ENCODE measurements at regions not wholly inside any gene's neighbourhood (a gene's known extent, or its start where the extent isn't known, plus 50 kb on each side); places are given as distances from the start of the nearest gene placed in this dataset.

DNA sequence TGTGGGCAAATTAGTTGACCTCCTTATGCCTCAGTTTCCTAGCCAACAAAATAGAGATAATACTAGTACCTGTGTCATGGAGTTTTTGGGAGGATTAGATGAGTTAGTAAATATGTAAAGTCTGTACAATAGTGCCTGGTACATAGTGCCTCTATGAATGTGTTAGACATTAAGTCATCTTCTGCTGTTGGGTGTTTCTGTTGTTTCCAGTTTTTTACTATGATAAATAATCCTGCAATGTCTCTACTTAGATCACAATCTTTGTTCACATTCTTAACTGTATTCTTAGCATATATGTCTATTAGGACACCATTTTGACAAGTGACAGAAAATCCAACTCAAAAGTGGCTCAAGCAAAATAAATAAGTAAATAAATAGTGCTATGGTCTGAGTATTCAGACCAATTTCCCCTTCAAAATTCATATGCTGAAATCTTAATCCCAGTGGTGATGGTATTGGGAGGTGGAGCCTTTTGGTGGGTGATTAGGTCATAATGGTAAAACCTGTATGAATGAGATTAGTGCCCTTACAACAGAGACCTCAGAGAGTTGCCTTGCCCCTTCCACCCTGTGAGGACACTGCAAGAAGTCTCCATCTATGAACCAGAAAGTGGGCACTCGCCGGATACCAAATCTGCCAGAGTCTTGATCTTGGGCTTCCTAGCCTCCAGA, 84.3 kb downstream of the DIRAS3 start:
- intact Hi-C loops (cut with micrococcal nuclease): no loop called here
- no peak for DNase-seq (ENCODE audit: low read depth, low spot score)
- Histone ChIP-seq H3K79me2 (ENCODE audit: insufficient read depth, low read length) (no peaks in the 10 kb centered on the region), H3K4me3 (replicated peaks in 1 of 2; ENCODE audit: low read depth in 1 of 2, low read length in 2 of 2) (no peak overlapping the region), H3K4me2 (ENCODE audit: low read length) (no peak overlapping the region), H3K27me3 (ENCODE audit: insufficient read depth, low read length) (no peaks in the 10 kb centered on the region), H3K9me3 (ENCODE audit: control insufficient read depth in 1 of 2, insufficient read depth in 1 of 2, low read depth in 1 of 2, low read length in 2 of 2) (peaks cover 7 to 14% of the 10 kb centered on the region in 2 experiments; a peak in 2 of 4 replicates), H3K27ac (ENCODE audit: low read depth, low read length) (no peak overlapping the region), H4K20me1 (ENCODE audit: insufficient read depth) (no peaks in the 10 kb centered on the region), H3K4me1 (ENCODE audit: control insufficient read depth in 1 of 2, insufficient read depth in 2 of 2, low read length in 2 of 2) (peaks cover 0 to 17% of the 10 kb centered on the region in 2 experiments; a peak in 2 of 4 replicates), H3K36me3 (ENCODE audit: control insufficient read depth in 1 of 2, insufficient read depth in 2 of 2, low read length in 2 of 2) (no peaks in the 10 kb centered on the region), H3K9me2 (ENCODE audit: insufficient read depth) (no peaks in the 10 kb centered on the region), H3K9ac (ENCODE audit: low read length) (no peak overlapping the region), H2AFZ (ENCODE audit: low read depth, low read length, poor library complexity, severe bottlenecking) (no peak overlapping the region)
- TF ChIP-seq, protein P1, sequence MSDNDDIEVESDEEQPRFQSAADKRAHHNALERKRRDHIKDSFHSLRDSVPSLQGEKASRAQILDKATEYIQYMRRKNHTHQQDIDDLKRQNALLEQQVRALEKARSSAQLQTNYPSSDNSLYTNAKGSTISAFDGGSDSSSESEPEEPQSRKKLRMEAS (IDR thresholded peaks at IDR 0.05): no peak
- TF ChIP-seq TCF7L2 (IDR thresholded peaks at IDR 0.05; ENCODE audit: borderline replicate concordance, extremely low read depth, insufficient read depth, insufficient read length) (no peak), EZH2 (IDR thresholded peaks at IDR 0.05) (no peak), CBX3 (IDR thresholded peaks at IDR 0.05; ENCODE audit: low read depth) (no peak), CEBPB (IDR thresholded peaks at IDR 0.05; ENCODE audit: low read depth) (no peak), RAD21 (IDR thresholded peaks at IDR 0.05; ENCODE audit: low read depth) (no peak), YY1 (IDR thresholded peaks at IDR 0.05; ENCODE audit: extremely low read depth, insufficient replicate concordance, low read depth, low read length) (no peak), POLR2AphosphoS5 (IDR thresholded peaks at IDR 0.05; ENCODE audit: low read depth, low read length) (no peak), ZFX (IDR thresholded peaks at IDR 0.05) (no peak), EZH2phosphoT487 (IDR thresholded peaks at IDR 0.05; ENCODE audit: borderline replicate concordance) (no peak), JUND (IDR thresholded peaks at IDR 0.05) (no peak), SP1 (IDR thresholded peaks at IDR 0.05; ENCODE audit: low read depth) (no peak)
- TF ChIP-seq, protein P2, sequence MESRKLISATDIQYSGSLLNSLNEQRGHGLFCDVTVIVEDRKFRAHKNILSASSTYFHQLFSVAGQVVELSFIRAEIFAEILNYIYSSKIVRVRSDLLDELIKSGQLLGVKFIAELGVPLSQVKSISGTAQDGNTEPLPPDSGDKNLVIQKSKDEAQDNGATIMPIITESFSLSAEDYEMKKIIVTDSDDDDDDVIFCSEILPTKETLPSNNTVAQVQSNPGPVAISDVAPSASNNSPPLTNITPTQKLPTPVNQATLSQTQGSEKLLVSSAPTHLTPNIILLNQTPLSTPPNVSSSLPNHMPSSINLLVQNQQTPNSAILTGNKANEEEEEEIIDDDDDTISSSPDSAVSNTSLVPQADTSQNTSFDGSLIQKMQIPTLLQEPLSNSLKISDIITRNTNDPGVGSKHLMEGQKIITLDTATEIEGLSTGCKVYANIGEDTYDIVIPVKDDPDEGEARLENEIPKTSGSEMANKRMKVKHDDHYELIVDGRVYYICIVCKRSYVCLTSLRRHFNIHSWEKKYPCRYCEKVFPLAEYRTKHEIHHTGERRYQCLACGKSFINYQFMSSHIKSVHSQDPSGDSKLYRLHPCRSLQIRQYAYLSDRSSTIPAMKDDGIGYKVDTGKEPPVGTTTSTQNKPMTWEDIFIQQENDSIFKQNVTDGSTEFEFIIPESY (IDR thresholded peaks at IDR 0.05; ENCODE audit: extremely low read depth, insufficient replicate concordance, low read length): no peak
- no peak for ATAC-seq
- BruUV-seq (replicated peaks): no TSS peak
- RAD21 ChIA-PET (ENCODE audit: low non-redundant PET in 1 of 2, low total read pairs in 2 of 2, uncharacterized antibody in 2 of 2, unreplicated experiment in 2 of 2): no interaction called here
- CTCF ChIA-PET: no interaction called here
- POLR2A ChIA-PET: no interaction called here
